ENCODE measurements at regions not wholly inside any gene's neighbourhood (a gene's known extent, or its start where the extent isn't known, plus 50 kb on each side); places are given as distances from the start of the nearest gene placed in this dataset.

DNA sequence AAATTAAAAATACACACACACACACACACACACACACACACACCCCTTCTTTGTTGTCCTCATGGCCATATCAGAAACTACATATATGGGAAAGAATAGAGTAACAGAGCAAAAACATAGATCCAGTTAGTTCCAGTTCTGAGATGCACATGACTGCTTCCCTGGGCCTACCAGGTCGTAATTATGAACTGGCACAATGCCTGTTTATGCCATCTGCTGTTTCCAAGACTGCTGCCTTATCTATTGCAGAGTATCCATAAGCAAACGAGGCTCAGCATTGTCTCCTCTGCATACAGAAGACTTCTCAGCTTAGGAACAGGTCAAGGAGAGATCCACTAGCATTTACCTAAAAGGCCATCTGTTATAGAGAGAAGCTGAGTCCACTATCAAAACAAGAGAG is 789.0 kb downstream of the TECRL start:
- DNase-seq (ENCODE audit: low spot score): no peak

DNA sequence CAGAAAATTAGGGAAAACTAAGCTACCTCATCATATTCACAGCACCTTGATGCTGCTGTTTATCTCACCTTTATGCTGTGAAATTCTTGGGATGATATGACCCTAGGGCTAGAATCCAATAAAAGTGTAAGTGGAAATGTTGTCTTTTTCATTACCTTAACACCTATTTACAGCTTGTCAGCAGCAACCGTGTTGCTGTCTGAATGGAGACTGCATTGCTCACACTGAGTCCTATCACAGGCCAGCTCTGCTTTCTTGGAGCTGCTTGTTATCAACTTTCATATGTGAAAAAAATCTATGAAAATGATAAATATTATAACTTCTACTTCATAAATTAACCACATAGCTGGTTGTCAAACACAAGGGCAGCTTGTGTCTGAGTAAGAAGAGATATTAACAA is 789.5 kb downstream of the TECRL start:
- no peak for DNase-seq (ENCODE audit: low spot score)

DNA sequence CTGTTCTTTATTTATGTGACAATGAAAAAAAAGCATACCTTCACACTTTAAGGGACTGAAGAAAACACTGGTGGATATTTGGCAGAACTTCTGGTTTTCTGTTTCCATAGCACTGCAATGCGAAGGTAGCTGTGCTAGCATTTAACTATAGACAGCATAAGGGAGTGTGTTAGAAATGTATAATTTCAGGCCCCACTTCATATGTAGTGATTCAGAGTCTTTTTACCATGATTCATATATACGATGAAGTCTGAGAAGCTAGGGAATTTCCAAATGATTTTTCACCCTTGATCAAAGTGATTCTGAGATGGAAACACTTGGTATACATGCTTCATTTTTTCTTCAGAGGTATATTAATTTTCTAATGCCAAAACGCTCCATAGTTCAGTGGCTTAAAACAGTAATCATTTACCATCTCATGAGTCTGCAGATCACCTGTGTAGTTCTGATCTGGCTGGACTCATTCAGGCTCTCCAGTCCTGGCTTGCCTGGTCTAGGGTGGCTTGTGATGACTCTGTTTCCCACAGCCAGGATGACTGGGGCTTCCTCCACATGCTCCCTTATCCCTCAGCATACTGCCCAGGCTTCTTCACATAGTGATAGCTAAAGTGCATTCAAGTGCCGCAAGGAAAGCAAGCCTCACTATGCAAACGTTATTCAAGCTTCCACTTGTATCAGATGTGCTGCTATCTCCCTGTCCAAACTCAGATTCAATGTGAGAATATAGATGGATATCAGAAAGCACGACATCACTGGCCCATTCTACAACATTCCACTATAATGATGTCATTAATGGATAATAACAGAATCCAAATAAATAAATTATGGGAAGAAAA is 790.1 kb downstream of the TECRL start:
- no peak for DNase-seq (ENCODE audit: low spot score)

DNA sequence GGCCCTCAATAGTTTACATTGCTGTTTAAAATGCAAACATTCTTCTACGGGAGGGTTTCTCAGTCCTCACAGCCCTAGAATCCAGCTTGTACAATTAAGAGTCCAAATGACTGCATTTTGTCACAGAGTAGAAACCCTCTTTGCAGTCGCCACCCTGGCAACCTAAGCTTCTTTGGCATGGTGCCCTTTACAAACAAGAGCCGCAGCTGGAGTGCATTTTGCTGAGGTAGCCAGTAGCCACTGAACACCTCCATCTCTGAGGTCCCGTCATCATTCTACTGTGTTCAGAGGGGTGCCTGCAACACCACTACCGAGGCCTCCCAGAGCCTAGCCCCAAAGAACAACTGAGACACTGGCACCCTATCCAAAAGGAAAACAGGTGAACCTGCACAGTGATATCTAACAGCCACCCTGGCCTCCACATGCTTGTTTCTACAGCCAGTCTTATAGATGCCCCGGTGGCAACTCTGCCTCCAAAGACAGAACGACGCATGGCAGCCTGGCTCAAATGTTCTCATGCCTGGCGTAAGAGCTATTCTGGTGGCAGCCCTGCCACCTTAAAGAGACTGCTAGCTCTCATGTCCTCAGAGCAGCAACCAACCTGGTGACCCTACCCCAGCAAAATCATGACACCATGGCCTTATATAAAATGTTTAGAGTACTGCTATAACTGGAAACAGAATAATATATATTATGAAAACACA is 801.9 kb downstream of the TECRL start:
- DNase-seq (ENCODE audit: low spot score): no peak

DNA sequence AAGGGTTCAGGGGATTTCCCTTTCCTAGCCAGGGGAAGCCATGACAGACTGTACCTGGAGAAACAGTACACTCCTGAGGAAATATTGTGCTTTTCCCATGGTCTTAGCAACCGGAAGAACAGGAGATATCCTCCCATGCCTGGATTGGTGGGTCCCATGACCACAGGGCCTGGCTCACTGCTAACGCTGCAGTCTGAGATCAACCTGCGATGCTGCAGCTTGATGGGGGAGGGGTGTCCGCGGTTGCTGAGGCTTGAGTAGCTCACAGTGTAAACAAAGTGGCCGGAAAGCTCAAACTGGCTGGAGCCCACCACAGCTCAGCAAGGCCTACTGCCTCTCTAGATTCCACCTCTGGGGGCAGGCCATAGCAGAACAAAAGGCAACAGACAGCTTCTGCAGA is 819.5 kb downstream of the TECRL start:
- no peak for DNase-seq (ENCODE audit: low spot score)

DNA sequence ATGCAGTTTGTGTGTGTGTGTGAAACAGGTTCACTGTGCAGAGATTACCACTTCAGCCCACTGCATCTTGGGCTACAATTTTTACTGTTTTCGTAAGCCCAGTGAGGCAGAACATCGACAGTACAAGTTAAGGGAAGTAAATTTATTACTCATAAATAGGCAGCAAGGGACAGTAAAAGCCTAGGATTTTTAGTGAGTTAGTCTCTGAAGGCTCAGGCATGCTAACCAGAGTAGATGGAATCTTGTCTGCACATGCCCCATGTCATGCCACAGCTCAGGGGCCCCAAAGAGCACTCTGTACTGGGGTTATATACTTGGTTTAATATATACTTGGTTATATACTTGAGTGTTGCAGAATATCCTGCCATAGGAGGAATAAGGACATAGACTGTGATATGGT is 825.7 kb downstream of the TECRL start:
- DNase-seq (ENCODE audit: low spot score): no peak

DNA sequence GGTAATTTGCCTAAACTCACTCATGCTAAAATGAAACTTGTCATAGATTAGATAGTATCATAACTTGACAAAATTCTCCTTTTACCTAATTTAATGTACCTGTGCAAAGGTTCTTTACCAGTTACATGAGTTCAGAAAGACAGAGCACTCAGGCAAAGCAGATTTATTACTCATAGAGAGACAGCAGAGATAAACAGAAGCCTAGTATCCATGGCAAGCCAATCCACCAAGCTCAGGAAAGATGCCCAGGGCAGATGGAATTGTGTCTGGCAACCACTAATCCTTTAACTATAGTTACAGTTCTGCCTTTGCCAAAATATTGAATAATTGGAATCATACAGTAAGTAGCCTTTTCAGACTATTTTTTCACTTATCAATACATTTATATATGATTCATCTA is 826.2 kb downstream of the TECRL start:
- DNase-seq (ENCODE audit: low spot score): no peak

DNA sequence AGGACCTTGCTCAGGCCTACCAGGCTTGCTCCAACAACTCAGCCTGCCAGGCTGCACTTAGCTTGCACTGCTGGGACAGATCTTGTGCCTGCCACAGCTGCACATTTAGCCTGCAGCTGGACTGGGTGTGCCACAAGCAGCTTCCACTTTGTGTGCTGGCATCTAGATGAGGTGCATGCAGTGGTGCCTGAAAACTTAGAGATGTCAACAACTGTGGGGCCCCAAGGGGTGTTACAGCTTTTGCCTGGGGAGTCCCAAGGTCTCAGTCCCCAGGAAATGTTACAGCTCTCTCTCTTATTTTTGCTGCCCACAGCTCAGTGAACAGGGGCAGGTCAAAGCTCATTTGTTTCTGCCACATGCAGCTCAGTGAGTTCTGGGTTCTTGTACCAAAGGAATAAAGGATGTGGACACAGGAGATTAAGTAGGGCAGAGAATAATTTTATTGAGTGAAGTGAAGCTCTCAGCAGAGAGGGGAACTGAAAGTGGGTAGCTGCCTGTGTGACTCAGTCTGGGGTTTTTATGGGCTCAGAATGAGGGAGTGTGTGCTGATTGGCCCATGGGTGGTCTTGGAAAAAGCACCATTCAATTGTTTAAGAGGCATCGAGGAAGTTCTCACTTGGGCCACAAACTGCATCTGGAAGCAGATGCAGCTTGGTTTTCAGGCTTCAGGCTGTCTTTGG is 828.3 kb downstream of the TECRL start:
- DNase-seq (ENCODE audit: low spot score): no peak

DNA sequence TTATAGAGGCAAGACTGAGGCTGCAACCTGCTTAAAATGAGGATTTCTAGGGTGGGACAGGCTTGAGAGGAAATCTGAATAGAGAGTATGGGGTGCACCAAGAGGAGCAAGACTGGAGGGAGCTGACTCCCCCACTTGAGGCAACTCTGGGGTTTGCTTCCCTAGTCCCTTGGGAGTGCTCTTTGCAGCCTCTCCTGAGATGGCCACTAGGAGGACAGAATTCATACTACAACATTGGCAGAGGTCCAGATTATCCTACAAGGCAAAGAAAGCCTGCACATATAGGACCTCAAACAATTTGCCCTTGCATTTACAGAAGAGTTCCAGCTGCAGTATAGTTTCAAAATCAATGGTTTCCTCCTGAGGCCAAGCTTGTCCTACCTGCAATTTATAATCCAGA is 830.9 kb downstream of the TECRL start:
- DNase-seq (ENCODE audit: low spot score): no peak

DNA sequence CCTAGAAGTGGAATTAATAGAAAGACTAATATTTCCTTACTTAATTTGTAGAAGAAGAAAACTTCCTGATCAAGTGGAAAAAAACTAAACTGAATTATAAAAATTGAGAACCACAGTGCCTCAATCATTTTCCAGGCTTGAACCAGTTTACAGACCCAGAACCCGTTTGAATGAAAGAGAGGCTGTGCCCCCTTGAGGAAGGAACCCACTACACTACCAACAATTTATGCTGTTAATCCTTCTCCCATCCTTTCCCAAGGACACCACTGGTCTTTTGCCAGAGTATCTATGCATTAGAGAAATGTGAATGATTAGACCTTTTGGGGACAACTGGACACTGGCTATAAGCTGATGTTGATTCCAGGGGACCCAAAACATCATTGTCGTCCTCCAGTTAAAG is 842.6 kb downstream of the TECRL start:
- DNase-seq (ENCODE audit: low spot score): no peak

DNA sequence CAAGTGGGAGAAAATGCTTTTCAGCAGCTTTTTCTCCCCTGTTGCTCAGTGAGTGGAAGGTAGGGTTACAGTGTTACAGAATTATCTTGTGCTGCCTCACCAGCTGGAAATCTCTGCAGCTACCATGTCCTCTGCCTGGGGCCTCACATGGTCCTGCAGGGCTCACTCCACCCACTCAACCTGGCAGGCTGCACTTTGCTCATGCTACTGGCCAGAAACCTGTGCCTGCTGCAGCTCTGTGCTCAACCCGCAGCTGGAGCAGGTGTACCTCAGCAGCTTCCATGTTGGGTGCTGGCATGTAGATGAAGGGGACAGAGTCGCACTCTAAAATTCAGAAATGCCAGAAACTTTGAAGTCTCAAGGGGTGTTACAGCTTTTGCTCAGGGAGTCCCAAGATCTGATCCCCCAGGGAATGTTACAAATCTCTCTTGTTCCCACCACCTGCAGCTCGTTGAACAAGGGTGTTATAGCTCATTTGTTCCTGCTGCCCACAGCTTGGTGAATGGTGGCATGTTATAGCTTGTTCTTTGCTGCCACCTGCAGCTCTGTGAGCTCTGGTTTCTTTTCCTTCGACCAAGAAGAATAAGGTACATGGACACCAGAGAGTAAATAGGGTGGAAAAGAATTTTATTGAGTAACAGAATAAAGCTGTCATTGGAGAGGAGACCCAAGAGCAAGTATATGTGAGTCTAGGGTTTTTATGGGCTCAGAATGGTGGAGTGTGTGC is 845.8 kb downstream of the TECRL start:
- peak; percentile 4 for DNase-seq (ENCODE audit: low spot score)

DNA sequence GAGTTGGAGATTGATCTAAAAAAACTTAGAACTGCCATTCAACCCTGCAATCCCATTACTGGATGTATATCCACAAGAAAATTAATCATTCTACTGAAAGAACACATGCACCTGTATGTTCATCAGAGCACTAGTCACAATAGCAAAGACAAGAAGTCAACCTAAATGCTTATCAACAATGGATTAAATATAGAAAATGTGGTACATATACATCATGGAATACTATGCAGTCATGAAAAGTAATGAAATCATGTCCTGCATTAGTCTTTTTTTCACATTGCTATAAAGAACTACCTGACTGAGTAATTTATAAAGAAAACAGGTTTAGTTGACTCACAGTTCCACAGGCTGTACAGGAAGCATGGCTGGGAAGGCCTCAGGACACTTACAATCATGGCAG is 850.5 kb downstream of the TECRL start:
- DNase-seq (ENCODE audit: low spot score): no peak

DNA sequence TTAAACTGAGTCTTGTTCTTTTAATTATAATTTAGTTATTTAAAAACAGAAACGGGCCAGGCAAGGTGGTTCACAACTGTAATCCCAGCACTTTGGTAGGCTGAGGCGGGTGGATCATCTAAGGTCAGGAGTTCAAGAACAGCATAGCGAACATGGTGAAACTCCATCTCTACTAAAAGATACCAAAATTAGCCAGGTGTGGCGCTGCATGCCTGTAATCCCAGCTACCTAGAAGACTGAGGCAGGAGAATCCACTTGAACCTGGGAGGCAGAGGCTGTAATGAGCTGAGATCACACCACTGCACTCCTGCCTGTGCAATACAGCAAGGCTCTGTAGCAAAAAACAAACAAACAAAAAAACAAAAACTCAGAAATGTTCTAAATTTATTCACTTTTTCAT is 852.9 kb downstream of the TECRL start:
- peak; percentile 5 for DNase-seq (ENCODE audit: low spot score)

DNA sequence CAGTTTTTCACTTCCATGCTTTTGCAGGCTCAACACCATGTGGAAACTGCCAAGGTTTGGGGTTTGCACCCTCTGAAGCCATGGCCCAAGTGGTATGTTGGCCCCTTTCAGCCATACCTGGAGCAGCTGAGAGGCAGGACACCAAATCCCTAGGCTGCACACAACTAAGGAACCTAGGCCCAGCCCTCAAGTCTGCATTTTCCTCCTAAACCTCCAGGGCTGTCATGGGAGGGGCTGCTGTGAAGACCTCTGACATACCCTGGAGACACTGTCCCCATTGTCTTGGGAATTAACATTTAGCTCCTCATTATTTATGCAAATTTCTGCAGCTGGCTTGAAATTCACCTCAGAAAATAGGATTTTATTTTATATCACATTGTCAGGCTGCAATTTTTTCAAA is 856.1 kb downstream of the TECRL start:
- DNase-seq (ENCODE audit: low spot score): no peak

DNA sequence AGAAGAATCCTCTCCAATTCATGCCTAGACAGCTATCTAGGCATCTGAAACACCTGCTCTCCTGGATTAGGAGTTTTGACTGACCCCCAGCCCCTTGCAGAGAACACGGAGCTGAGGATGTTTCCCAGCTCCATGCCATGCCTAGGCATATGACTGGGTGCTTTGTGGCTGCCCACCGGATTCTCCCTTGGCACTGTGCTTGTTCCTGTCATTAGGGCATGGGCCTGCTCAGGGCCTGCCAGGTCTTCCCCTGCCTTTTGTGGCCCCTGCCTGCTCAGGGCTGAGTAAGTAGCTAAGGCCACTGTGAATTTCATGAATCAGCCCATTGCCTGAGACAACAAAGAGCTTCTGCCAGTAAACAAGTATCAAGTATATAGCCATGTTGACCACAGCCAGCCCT is 867.4 kb downstream of the TECRL start:
- DNase-seq (ENCODE audit: low spot score): no peak

DNA sequence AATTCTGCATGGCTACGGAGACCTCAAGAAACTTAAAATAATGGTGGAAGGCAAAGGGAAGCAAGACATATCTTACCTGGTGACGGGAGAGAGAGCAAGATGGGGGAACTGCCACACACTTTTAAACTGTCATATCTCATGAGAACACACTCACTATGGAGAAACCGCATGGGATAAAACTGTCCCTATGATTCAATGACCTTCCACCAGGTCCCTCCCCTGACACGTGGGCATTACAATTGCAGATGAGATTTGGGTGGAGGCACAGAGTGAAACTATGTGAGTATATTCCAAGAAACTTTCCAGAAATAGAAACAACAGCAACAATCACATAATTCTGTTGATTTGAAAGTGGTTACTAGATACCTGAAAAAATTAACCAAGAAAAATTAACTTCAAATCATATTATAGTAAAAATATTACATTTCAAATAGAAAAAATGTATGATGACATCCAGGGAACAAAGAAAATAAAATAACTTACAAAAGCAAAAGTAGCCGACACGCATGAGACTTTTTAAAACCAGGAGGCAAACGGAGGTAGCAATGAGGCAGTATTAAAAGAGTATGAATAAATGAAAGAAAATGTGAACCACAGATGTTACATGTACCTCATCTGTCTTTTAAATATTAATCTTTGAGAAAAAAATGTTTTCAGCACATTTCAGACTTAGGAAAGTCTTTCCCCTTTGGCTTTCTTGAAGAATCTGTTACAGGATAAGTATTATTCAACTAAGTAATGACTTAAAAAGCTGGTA is 879.5 kb downstream of the TECRL start:
- DNase-seq (ENCODE audit: low spot score): no peak

DNA sequence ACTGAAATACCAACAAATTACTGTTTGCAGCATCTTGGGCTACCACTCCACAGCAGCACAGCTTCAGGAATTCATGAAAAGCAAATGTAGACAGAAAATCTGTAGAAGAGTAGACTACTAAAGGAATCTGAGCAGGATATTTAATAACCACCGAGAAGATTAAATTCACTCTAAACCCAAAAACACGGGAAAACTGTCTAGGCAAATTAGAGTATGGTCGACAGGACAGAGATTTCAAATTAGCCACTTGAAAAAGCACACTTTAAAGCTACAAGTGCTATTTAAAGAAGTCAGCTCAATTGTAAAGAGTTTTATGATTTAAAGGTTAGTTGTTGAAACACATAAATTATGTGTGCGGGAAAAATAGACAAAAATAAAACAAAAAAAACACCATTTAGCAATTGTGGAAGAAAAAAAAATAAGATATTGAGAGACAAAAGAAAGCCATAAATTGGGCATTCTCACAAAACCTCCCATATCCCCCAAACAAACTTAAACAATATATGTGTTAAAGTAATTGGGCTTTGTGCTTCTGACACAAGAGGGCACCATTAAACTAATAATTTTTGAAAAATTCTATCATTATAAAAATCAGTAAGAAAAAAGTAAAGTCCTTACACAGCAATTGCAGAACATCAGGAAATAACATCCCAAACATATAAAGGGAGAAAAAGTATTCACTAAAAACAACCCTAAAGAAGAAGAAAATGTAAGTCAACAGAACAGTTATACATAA is 880.8 kb downstream of the TECRL start:
- peak; percentile 9 for DNase-seq (ENCODE audit: low spot score)

DNA sequence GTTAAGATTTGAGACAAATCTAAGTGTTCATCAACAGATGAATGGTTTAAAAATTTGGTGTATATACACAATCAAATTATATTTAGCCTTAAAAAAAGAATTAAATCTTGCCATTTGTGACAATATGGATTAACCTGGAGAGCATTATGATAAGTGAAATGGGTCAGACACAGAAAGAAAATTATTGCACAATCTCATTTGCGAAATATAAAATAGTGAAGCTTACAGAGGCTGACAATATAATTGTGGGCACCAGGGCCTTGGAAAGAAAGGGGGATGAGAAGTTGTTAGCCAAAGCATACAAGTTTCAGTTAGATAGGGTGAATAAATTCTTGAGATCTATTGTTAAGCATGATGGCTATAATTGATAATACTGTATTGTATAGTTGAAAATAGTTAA is 883.0 kb downstream of the TECRL start:
- no peak for DNase-seq (ENCODE audit: low spot score)

DNA sequence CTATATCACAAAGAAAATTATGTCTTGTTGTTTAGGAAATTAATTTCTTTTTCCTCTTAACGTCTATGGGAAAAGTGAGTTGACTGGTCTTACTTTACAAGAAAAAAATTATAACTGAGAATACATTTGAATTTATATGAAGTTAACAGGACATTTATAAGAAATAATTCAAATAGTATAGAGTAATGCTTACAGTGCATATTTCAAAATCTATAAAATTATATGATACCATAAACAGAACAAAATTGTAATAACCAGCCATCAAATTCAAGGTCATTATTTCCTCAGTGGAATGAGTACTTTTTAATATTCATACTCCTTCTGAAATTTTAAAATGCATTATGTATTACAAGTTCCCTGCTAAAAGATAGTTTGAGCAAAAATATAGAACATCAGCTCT is 884.5 kb downstream of the TECRL start:
- DNase-seq (ENCODE audit: low spot score): no peak

DNA sequence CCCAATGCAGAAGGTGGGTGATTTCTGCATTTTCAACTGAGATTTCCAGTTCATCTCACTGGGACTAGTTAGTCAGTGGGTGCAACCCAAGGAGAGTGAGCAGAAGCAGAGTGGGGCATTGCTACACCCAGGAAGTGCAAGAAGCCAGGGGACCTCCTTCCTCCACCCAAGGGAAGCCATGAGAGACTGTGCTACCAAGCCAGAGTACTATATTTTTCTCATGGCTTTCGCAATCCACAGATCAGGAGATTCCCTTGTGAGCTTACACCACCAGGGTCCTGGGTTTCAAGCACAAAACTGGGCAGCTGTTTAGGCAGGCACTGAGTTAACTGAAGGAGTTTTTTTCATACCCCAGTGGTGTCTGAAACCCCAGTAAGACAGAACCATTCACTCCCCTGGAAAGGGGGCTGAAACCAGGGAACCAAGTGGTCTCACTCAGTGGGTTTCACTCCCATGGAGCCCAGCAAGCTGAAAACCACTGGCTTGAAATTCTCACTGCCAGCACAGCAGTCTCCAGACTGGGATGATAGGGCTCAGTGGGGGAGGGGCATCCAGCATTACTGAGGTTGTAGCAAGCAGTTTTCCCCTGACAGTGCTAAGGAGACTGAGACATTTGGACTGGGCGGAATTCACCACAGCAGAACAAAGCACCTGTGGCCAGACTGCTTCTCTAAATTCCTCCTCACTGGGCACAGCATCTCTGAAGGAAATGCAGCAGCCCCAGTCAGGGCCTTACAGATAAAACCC is 903.4 kb downstream of the TECRL start:
- DNase-seq (ENCODE audit: low spot score): no peak

All from NAMALWA (cell line).